CD14-positive monocyte (primary cell): ENCODE measurements at regions not wholly inside any gene's neighbourhood (a gene's known extent, or its start where the extent isn't known, plus 50 kb on each side); places are given as distances from the start of the nearest gene placed in this dataset.

Source experiments
- DNase-seq, 3 donors: peaks; one replicate each; pipeline ENCODE4 v3.0.0-alpha.2; 2011 to 2022
- H2AFZ ChIP-seq: 2 replicates; pipeline ENCODE4 v1.6.0; 2012; ENCODE audit warnings: mild to moderate bottlenecking, low read depth, low read length, inconsistent platforms; ENCODE audit not compliant: insufficient read depth, poor library complexity, severe bottlenecking
- H3K27ac ChIP-seq, 2 donors: 1 replicate in 1 of 2; 2 replicates in 1 of 2; pipeline ENCODE4 v1.5.1; 2012 to 2013; ENCODE audit warnings: low read length in 2 of 2, control low read depth in 1 of 2, inconsistent platforms in 1 of 2, low read depth in 1 of 2, mild to moderate bottlenecking in 1 of 2
- H3K27me3 ChIP-seq, 2 donors: one replicate each; pipeline versions ENCODE4 v1.6.0 to v1.6.1; 2011 to 2013; ENCODE audit warnings: low read length in 2 of 2; ENCODE audit not compliant: control insufficient read depth in 2 of 2, insufficient read depth in 2 of 2
- H3K36me3 ChIP-seq, 2 donors: replicated peaks in 1 of 2; 1 replicate in 1 of 2; 2 replicates in 1 of 2; pipeline versions ENCODE4 v1.5.1 to v1.6.1; 2012 to 2013; ENCODE audit warnings: low read length in 2 of 2, control low read depth in 1 of 2, inconsistent platforms in 1 of 2, mild to moderate bottlenecking in 1 of 2; ENCODE audit not compliant: insufficient read depth in 2 of 2, control insufficient read depth in 1 of 2
- H3K4me1 ChIP-seq, 2 donors: 1 replicate in 1 of 2; 2 replicates in 1 of 2; pipeline versions ENCODE4 v1.5.1 to v1.6.1; 2012 to 2013; ENCODE audit warnings: low read length in 2 of 2, control low read depth in 1 of 2, inconsistent platforms in 1 of 2, mild to moderate bottlenecking in 1 of 2, moderate library complexity in 1 of 2; ENCODE audit not compliant: insufficient read depth in 2 of 2, control insufficient read depth in 1 of 2
- H3K4me2 ChIP-seq: replicated peaks from 2 replicates; pipeline ENCODE3; 2012; ENCODE audit warnings: low read length, moderate library complexity, mild to moderate bottlenecking; ENCODE audit not compliant: poor library complexity, severe bottlenecking; ENCODE audit errors: extremely low read depth
- H3K4me3 ChIP-seq, 3 experiments: fragments of 200-600 bp in 1 of 3; sonication (generic) in 1 of 3; replicated peaks in 1 of 3; 1 replicate in 2 of 3; 2 replicates in 1 of 3; pipeline ENCODE4 v1.5.1; 2011 to 2013; ENCODE audit warnings: low read length in 3 of 3, mild to moderate bottlenecking in 3 of 3, control low read depth in 2 of 3, low read depth in 2 of 3, inconsistent platforms in 1 of 3, moderate library complexity in 1 of 3
- H3K79me2 ChIP-seq: 2 replicates; pipeline ENCODE4 v1.6.0; 2012; ENCODE audit warnings: mild to moderate bottlenecking, control low read depth, inconsistent platforms, low read length, moderate library complexity; ENCODE audit not compliant: insufficient read depth
- H3K9ac ChIP-seq: 2 replicates; pipeline ENCODE4 v1.6.0; 2017; ENCODE audit warnings: low read length, mild to moderate bottlenecking; ENCODE audit not compliant: insufficient read depth, poor library complexity, severe bottlenecking
- H3K9me3 ChIP-seq, 2 donors: replicated peaks in 1 of 2; 1 replicate in 1 of 2; 2 replicates in 1 of 2; pipeline versions ENCODE4 v1.5.1 to v1.6.1; 2012 to 2013; ENCODE audit warnings: low read length in 2 of 2, control low read depth in 1 of 2; ENCODE audit not compliant: control insufficient read depth in 1 of 2, insufficient read depth in 1 of 2
- H4K20me1 ChIP-seq: 2 replicates; pipeline ENCODE4 v1.6.0; 2012; ENCODE audit warnings: mild to moderate bottlenecking, low read length, control low read depth, moderate library complexity; ENCODE audit not compliant: insufficient read depth
- H3K27ac Mint-ChIP-seq, 7 donors: one replicate each; pipeline ENCODE4 v1.8.0; 2020; ENCODE audit warnings: mild to moderate bottlenecking in 7 of 7, mixed read lengths in 7 of 7, moderate library complexity in 6 of 7, inconsistent platforms in 2 of 7
- H3K27me3 Mint-ChIP-seq, 3 donors: one replicate each; pipeline ENCODE4 v1.8.0; 2021 to 2022; ENCODE audit warnings: low read depth in 3 of 3, mild to moderate bottlenecking in 3 of 3, mixed read lengths in 3 of 3, moderate library complexity in 3 of 3, inconsistent platforms in 1 of 3
- H3K36me3 Mint-ChIP-seq, 2 donors: one replicate each; pipeline ENCODE4 v1.8.0; 2020; ENCODE audit warnings: mixed read lengths in 2 of 2, inconsistent platforms in 1 of 2, mild to moderate bottlenecking in 1 of 2
- H3K4me1 Mint-ChIP-seq: one replicate; pipeline ENCODE4 v1.8.0; 2020; ENCODE audit warnings: mild to moderate bottlenecking, mixed read lengths
- H3K4me3 Mint-ChIP-seq, 2 donors: one replicate each; pipeline ENCODE4 v1.8.0; 2020; ENCODE audit warnings: mild to moderate bottlenecking in 2 of 2, mixed read lengths in 2 of 2, moderate library complexity in 1 of 2
- H3K9me3 Mint-ChIP-seq, 7 donors: one replicate each; pipeline ENCODE4 v1.8.0; 2020 to 2022; ENCODE audit warnings: mixed read lengths in 7 of 7, mild to moderate bottlenecking in 6 of 7, moderate library complexity in 6 of 7, inconsistent platforms in 2 of 7
- CTCF ChIP-seq: fragments of 200-600 bp; IDR thresholded peaks from one replicate; pipeline ENCODE4 v1.8.0; 2022; ENCODE audit warnings: antibody characterized with exemption, mild to moderate bottlenecking
- WGBS: methylation state at CpG from one replicate; pipeline ENCODE4 v1.1.5; 2013; ENCODE audit warnings: missing lambda C conversion rate; ENCODE audit not compliant: insufficient coverage; 5-methylcytosine and 5-hydroxymethylcytosine counted together
- intact Hi-C, 2 donors: fragments of 100-400 bp; cut with micrococcal nuclease; formaldehyde crosslinking; loops; one replicate each; pipeline versions ENCODE4 v1.15.0 to v1.15.1; 2023

DNA sequence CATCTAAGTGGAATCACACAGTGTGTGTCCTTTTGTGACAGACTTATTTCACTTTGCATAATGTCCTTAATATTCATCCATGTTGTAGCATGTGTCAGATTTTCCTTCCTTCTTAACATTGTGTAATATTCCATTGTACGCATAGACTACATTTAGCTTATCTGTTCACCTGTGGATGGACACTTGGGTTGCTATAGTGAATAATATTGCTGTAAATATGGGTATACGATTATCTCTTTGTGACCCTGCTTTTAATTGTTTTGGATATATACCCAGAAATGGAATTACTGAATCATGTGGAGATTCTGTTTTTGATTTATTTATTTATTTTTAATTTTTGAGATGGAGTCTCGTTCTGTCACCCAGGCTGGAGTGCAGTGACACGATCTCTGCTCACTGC lies 63.0 kb upstream of the ATP5PO start:
- H3K4me3 ChIP-seq, result no peak overlapping the region
- Mint-ChIP-seq H3K4me1 (peaks cover 55% of the 10 kb centered on the region), H3K9me3 (peaks cover 0 to 2% (median 0%) of the 10 kb centered on the region in 7 donors), H3K27ac (no peak overlapping the region), H3K27me3 (peaks cover 0 to 3% (median 1%) of the 10 kb centered on the region in 3 donors), H3K4me3 (no peak overlapping the region), H3K36me3 (no peaks in the 10 kb centered on the region)
- peak in 2 of 3 donors; percentile 7 to 11 for DNase-seq
- H3K4me2 ChIP-seq, result no peak overlapping the region
- peaks cover 49 to 67% of the 10 kb centered on the region in 2 donors for H3K4me1 ChIP-seq
- no peaks in the 10 kb centered on the region for H3K79me2 ChIP-seq
- intact Hi-C loops, result loop anchor here (5.0 kb wide), 2 partner anchors 41 to 44 kb away; no protein-coding TSS in a partner anchor
- no peaks in the 10 kb centered on the region for H4K20me1 ChIP-seq
- H3K9ac ChIP-seq, result no peak overlapping the region
- no CpG with 5 or more reads among the region's 4 CpGs for WGBS
- H3K9me3 ChIP-seq, result no peaks in the 10 kb centered on the region
- TF ChIP-seq CTCF, result no peak
- no peaks in the 10 kb centered on the region for H3K36me3 ChIP-seq
- H3K27ac ChIP-seq, result no peak overlapping the region
- H2AFZ ChIP-seq, result no peak overlapping the region
- H3K27me3 ChIP-seq, result no peaks in the 10 kb centered on the region

DNA sequence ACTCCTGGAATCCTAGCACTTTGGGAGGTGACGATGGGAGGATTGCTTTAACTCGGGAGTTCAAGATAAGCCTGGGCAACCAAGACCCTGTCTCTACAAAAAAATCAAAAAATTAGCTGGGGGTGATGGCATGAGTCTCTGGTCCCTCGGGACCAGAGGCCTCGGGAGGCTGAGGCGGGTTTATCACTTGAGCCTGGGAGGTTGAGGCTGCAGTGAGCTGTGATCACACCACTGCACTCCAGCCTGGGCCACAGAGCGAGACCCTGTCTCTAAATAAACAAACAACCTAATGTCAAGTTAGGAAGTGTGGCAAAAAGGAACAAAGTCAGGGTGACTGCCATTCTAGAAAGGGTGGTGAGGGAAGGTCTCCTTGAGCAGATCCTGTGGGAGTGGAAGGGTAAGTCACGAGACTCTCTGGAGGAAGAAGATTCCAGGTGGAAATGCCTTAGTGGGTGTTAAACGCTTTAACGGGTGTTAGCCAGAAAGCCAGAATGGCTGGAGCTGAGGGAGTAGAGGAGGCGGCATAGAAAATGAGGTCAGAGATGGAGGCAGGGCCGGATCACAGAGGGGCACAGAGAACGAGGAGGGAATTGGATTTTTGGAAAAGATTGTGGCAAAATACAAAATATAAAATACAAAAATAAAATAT lies 62.2 kb upstream of the ATP5PO start:
- peak overlapping the region in 1 of 3 experiments; percentile 52 for H3K4me3 ChIP-seq
- TF ChIP-seq CTCF, result no peak
- H3K27me3 Mint-ChIP-seq, result peaks cover 0 to 3% (median 1%) of the 10 kb centered on the region in 3 donors
- H3K9ac ChIP-seq, result no peak overlapping the region
- no peaks in the 10 kb centered on the region for H3K36me3 Mint-ChIP-seq
- H3K9me3 Mint-ChIP-seq, result peaks cover 0 to 2% (median 0%) of the 10 kb centered on the region in 7 donors
- DNase-seq, result no peak
- H3K4me1 Mint-ChIP-seq, result peaks cover 55% of the 10 kb centered on the region
- intact Hi-C loops, result loop anchor here (2.0 to 5.0 kb wide), 3 partner anchors 41 to 45 kb away; no protein-coding TSS in a partner anchor
- peak overlapping the region in 5 of 7 donors; percentile 20 to 83 (median 40) for H3K27ac Mint-ChIP-seq
- H3K79me2 ChIP-seq, result no peaks in the 10 kb centered on the region
- no peak overlapping the region for H3K4me2 ChIP-seq
- no peaks in the 10 kb centered on the region for H3K9me3 ChIP-seq
- no peak overlapping the region for H3K4me3 Mint-ChIP-seq
- 96% methylated on average over 4 of the region's 12 CpGs for WGBS
- peaks cover 49 to 67% of the 10 kb centered on the region in 2 donors for H3K4me1 ChIP-seq
- no peaks in the 10 kb centered on the region for H3K27me3 ChIP-seq
- no peaks in the 10 kb centered on the region for H3K36me3 ChIP-seq
- H4K20me1 ChIP-seq, result no peaks in the 10 kb centered on the region
- H2AFZ ChIP-seq, result no peak overlapping the region
- peak overlapping the region in 1 of 2 donors; percentile 92 for H3K27ac ChIP-seq
